Thymus (tissue), 11 donors: ENCODE measurements at regions not wholly inside any gene's neighbourhood (a gene's known extent, or its start where the extent isn't known, plus 50 kb on each side); places are given as distances from the start of the nearest gene placed in this dataset.
A peak's percentile ranks its signal among the peaks of the same experiment; 100 is the strongest.

ENCODE experiments used
- DNase-seq, 9 donors: peaks; one replicate each; pipeline ENCODE4 v3.0.0-alpha.2; 2013; ENCODE audit warnings: low spot score in 9 of 9, low read depth in 6 of 9, missing footprints in 1 of 9
- H3K27ac ChIP-seq, 2 donors: one replicate each; pipeline ENCODE4 v1.5.1; 2013; ENCODE audit warnings: control low read depth in 1 of 2, low read depth in 1 of 2, low read length in 1 of 2, mild to moderate bottlenecking in 1 of 2, moderate library complexity in 1 of 2
- H3K27me3 ChIP-seq, 2 donors: one replicate each; pipeline ENCODE4 v1.5.1; 2013; ENCODE audit warnings: low read length in 1 of 2; ENCODE audit not compliant: control insufficient read depth in 2 of 2, insufficient read depth in 1 of 2
- H3K36me3 ChIP-seq, 2 donors: one replicate each; pipeline ENCODE4 v1.5.1; 2013; ENCODE audit warnings: low read length in 1 of 2, mild to moderate bottlenecking in 1 of 2, moderate library complexity in 1 of 2; ENCODE audit not compliant: control insufficient read depth in 2 of 2, insufficient read depth in 2 of 2
- H3K4me1 ChIP-seq, 2 donors: one replicate each; pipeline ENCODE4 v1.5.1; 2013; ENCODE audit warnings: low read length in 2 of 2; ENCODE audit not compliant: control insufficient read depth in 2 of 2, insufficient read depth in 2 of 2
- H3K4me3 ChIP-seq, 2 donors: one replicate each; pipeline ENCODE4 v1.5.1; 2013; ENCODE audit warnings: low read length in 2 of 2, control low read depth in 1 of 2, mild to moderate bottlenecking in 1 of 2
- H3K9me3 ChIP-seq, 2 donors: one replicate each; pipeline ENCODE4 v1.5.1; 2013; ENCODE audit warnings: low read length in 1 of 2, mild to moderate bottlenecking in 1 of 2; ENCODE audit not compliant: control insufficient read depth in 2 of 2, insufficient read depth in 1 of 2
- WGBS: extraction: QIAGEN DNeasy Blood & Tissue Kit; methylation state at CpG from one replicate; pipeline ENCODE4 v1.1.7; 2013; 5-methylcytosine and 5-hydroxymethylcytosine counted together
- donor health status: healthy.

DNA sequence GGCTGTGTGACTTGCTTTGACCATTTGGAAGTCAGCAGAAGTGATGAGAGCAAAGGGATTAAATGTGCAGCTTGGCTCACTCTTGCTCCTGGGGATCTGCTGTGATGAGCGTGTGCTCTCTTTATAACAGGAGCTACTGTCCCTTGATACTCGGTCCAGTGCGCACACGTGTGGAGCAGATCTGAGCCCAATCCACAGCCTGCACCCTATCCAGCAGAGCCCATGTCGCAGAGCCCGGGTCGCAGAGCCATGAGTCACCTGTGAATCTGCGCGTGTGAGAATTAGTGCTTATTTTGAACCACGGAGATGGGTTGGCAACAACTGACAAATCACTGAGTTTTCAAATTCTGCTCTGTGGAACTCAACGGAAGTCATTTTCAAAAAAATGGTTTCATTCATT lies 291.0 kb upstream of the SULF2 start:
- peaks cover 0 to 3% of the 10 kb centered on the region in 2 donors for H3K4me1 ChIP-seq
- no peak for DNase-seq
- no peaks in the 10 kb centered on the region for H3K36me3 ChIP-seq
- H3K27ac ChIP-seq = no peak overlapping the region
- H3K4me3 ChIP-seq = no peak overlapping the region
- 97% methylated on average over 11 of the region's 11 CpGs for WGBS
- no peaks in the 10 kb centered on the region for H3K9me3 ChIP-seq
- no peaks in the 10 kb centered on the region for H3K27me3 ChIP-seq

DNA sequence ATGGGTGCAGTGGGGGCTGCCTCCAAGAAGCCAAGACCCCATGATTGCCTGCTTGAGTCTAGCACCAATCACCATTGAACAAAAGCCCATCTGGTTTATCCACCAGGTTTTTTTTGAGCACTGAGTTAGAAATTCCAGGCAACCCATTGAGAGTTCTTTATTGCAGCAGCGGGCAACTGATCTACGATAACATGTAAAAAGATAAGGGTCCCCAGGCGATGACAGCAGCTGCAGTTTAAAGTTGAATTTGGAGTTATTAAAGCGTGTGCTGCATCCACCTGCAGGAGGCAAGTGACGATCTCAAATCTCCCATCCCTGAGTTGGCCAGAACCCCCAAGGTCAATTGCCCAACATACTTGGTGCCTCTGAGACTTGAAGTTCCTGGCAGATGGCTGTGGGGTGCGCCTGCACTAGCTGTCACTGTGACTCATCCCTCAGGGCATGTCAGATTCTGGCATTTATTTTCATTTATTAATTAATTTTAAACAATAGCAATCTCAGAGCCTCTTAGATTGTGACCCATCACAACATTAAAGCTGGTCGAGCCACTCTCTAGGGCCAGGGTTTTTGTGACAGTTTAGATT lies 290.4 kb upstream of the SULF2 start:
- Histone ChIP-seq H3K27me3 (no peaks in the 10 kb centered on the region), H3K27ac (no peak overlapping the region), H3K9me3 (no peaks in the 10 kb centered on the region), H3K4me3 (no peak overlapping the region), H3K36me3 (no peaks in the 10 kb centered on the region), H3K4me1 (peaks cover 0 to 3% of the 10 kb centered on the region in 2 donors)
- WGBS = 92% methylated on average over 7 of the region's 7 CpGs
- no peak for DNase-seq

- Histone ChIP-seq H3K4me1 (peaks cover 0 to 6% of the 10 kb centered on the region in 2 donors), H3K9me3 (peaks cover 0 to 5% of the 10 kb centered on the region in 2 donors), H3K27me3 (no peaks in the 10 kb centered on the region), H3K36me3 (no peaks in the 10 kb centered on the region), H3K27ac (no peak overlapping the region), H3K4me3 (no peak overlapping the region)
- 90% methylated on average over 5 of the region's 5 CpGs for WGBS
- DNase-seq = no peak
These were observed 285.8 kb upstream of the SULF2 start for GRCh38 chr20:48070991-48071652.

DNA sequence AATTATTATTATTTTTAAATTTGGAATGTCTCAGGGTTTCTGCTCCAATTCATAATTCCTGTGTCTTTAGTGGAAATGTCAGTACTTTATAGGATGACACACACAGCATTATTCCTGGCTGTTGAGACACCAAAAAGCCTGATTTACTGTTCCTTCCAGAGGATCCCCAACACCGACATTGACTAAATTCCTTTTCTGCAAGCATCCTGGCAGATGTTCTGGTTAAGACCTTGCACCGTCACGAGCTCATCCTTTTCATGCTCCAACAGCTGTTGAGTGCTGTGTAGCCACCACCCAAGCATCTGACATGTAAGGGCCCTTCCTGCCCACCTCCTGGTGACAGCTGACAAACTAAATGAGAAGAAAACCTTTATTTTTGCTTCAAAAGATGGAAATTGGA lies 284.3 kb upstream of the SULF2 start:
- DNase-seq = peak in 7 of 9 donors; percentile 4 to 70 (median 33)
- H3K9me3 ChIP-seq = peaks cover 0 to 5% of the 10 kb centered on the region in 2 donors
- peak overlapping the region in 1 of 2 donors; percentile 17 for H3K27ac ChIP-seq
- no peaks in the 10 kb centered on the region for H3K36me3 ChIP-seq
- 64% methylated on average over 3 of the region's 3 CpGs for WGBS
- no peak overlapping the region for H3K4me3 ChIP-seq
- H3K27me3 ChIP-seq = no peaks in the 10 kb centered on the region
- H3K4me1 ChIP-seq = peaks cover 0 to 6% of the 10 kb centered on the region in 2 donors

- Histone ChIP-seq H3K4me1 (peaks cover 0 to 3% of the 10 kb centered on the region in 2 donors), H3K27me3 (no peaks in the 10 kb centered on the region), H3K9me3 (peaks cover 0 to 5% of the 10 kb centered on the region in 2 donors), H3K4me3 (no peak overlapping the region), H3K27ac (no peak overlapping the region), H3K36me3 (no peaks in the 10 kb centered on the region)
- 97% methylated on average over 3 of the region's 3 CpGs for WGBS
- no peak for DNase-seq
These were observed 281.6 kb upstream of the SULF2 start for GRCh38 chr20:48066851-48067250.

GRCh38 chr20:48066246-48066645 lies 281.0 kb upstream of the SULF2 start:
- no peak overlapping the region for H3K4me3 ChIP-seq
- 95% methylated on average over 13 of the region's 13 CpGs for WGBS
- H3K36me3 ChIP-seq = no peaks in the 10 kb centered on the region
- no peak overlapping the region for H3K27ac ChIP-seq
- no peak for DNase-seq
- peaks cover 0 to 5% of the 10 kb centered on the region in 2 donors for H3K9me3 ChIP-seq
- H3K4me1 ChIP-seq = peaks cover 0 to 3% of the 10 kb centered on the region in 2 donors
- H3K27me3 ChIP-seq = no peaks in the 10 kb centered on the region

GRCh38 chr20:48065833-48066232 lies 280.6 kb upstream of the SULF2 start:
- Histone ChIP-seq H3K4me3 (no peak overlapping the region), H3K36me3 (no peaks in the 10 kb centered on the region), H3K9me3 (peaks cover 0 to 5% of the 10 kb centered on the region in 2 donors), H3K27ac (no peak overlapping the region), H3K4me1 (peaks cover 0 to 3% of the 10 kb centered on the region in 2 donors), H3K27me3 (no peaks in the 10 kb centered on the region)
- WGBS = 67% methylated on average over 1 of the region's 1 CpG
- no peak for DNase-seq

- no peaks in the 10 kb centered on the region for H3K36me3 ChIP-seq
- no peaks in the 10 kb centered on the region for H3K27me3 ChIP-seq
- no peaks in the 10 kb centered on the region for H3K4me1 ChIP-seq
- H3K4me3 ChIP-seq = no peak overlapping the region
- no peak overlapping the region for H3K27ac ChIP-seq
- peaks cover 0 to 5% of the 10 kb centered on the region in 2 donors for H3K9me3 ChIP-seq
- no peak for DNase-seq
- 94% methylated on average over 4 of the region's 4 CpGs for WGBS
These were observed 279.6 kb upstream of the SULF2 start for GRCh38 chr20:48064929-48065328.

- Histone ChIP-seq H3K4me1 (no peaks in the 10 kb centered on the region), H3K27me3 (no peaks in the 10 kb centered on the region), H3K4me3 (no peak overlapping the region), H3K27ac (no peak overlapping the region), H3K36me3 (no peaks in the 10 kb centered on the region), H3K9me3 (peaks cover 0 to 8% of the 10 kb centered on the region in 2 donors)
- no peak for DNase-seq
- WGBS = 96% methylated on average over 16 of the region's 16 CpGs
These were observed 275.8 kb upstream of the SULF2 start for GRCh38 chr20:48060841-48061720.
